Suppressor macrophage treated with lipopolysaccharide for 1 hour (primary cell): ENCODE measurements at regions not wholly inside any gene's neighbourhood (a gene's known extent, or its start where the extent isn't known, plus 50 kb on each side); places are given as distances from the start of the nearest gene placed in this dataset.
"Not testable (repeated sequence)": the region's sequence is repeated elsewhere in the genome, so short reads cannot be mapped to it uniquely, and the experiment has no call there.

Source experiments
- DNase-seq, 3 donors: peaks; one replicate each; pipeline ENCODE4 v3.0.0-alpha.2; 2020 to 2022

GRCh38 chr6:84865372-84865771 lies 101.0 kb upstream of the TBX18 start:
- not testable (repeated sequence) for DNase-seq

GRCh38 chr6:84862843-84863242 lies 98.4 kb upstream of the TBX18 start:
- DNase-seq = no peak

GRCh38 chr6:84860920-84861319 lies 96.5 kb upstream of the TBX18 start:
- DNase-seq = no peak

- no peak for DNase-seq
Observed at GRCh38 chr6:84860509-84860908, 96.1 kb upstream of the TBX18 start.

- no peak for DNase-seq
Observed at GRCh38 chr6:84854811-84855400, 90.5 kb upstream of the TBX18 start.

GRCh38 chr6:84853901-84854300 lies 89.5 kb upstream of the TBX18 start:
- DNase-seq = no peak

GRCh38 chr6:84848960-84849359 lies 84.6 kb upstream of the TBX18 start:
- DNase-seq = no peak

GRCh38 chr6:84847390-84848160 lies 83.2 kb upstream of the TBX18 start:
- no peak for DNase-seq

- no peak for DNase-seq
Observed at GRCh38 chr6:84842525-84843166, 78.2 kb upstream of the TBX18 start.

- not testable (repeated sequence) for DNase-seq
Observed at GRCh38 chr6:84837068-84837866, 72.9 kb upstream of the TBX18 start.

GRCh38 chr6:84836366-84836765 lies 72.0 kb upstream of the TBX18 start:
- no peak for DNase-seq

GRCh38 chr6:84835340-84835739 lies 70.9 kb upstream of the TBX18 start:
- DNase-seq = no peak

GRCh38 chr6:84831924-84832323 lies 67.5 kb upstream of the TBX18 start:
- DNase-seq = not testable (repeated sequence)

- DNase-seq = peak in 1 of 3 donors; percentile 3
Observed at GRCh38 chr6:84825461-84825860, 61.1 kb upstream of the TBX18 start.

GRCh38 chr6:84821314-84821713 lies 56.9 kb upstream of the TBX18 start:
- DNase-seq = not testable (repeated sequence)

GRCh38 chr6:84816741-84817140 lies 52.3 kb upstream of the TBX18 start:
- no peak for DNase-seq

GRCh38 chr6:84815896-84816735 lies 51.7 kb upstream of the TBX18 start:
- no peak for DNase-seq
